Coronary artery (tissue), 2 donors: ENCODE measurements at regions not wholly inside any gene's neighbourhood (a gene's known extent, or its start where the extent isn't known, plus 50 kb on each side); places are given as distances from the start of the nearest gene placed in this dataset.

Experiments
- DNase-seq: peaks from one replicate; pipeline ENCODE4 v3.0.0-alpha.2; 2017; ENCODE audit warnings: low spot score
- H3K27ac ChIP-seq, 2 donors: fragments of 200-600 bp; sonication (generic); one replicate each; pipeline ENCODE4 v1.5.1; 2016 to 2019
- H3K4me3 ChIP-seq: fragments of 200-600 bp; sonication (generic); 2 replicates; pipeline ENCODE4 v1.5.1; 2016; ENCODE audit warnings: mild to moderate bottlenecking, moderate library complexity
- TF ChIP-seq, protein P1 (sequence below): fragments of 200-600 bp; sonication (generic); IDR thresholded peaks from one replicate; pipeline ENCODE4 v1.5.1; 2019; ENCODE audit warnings: antibody characterized with exemption

DNA sequence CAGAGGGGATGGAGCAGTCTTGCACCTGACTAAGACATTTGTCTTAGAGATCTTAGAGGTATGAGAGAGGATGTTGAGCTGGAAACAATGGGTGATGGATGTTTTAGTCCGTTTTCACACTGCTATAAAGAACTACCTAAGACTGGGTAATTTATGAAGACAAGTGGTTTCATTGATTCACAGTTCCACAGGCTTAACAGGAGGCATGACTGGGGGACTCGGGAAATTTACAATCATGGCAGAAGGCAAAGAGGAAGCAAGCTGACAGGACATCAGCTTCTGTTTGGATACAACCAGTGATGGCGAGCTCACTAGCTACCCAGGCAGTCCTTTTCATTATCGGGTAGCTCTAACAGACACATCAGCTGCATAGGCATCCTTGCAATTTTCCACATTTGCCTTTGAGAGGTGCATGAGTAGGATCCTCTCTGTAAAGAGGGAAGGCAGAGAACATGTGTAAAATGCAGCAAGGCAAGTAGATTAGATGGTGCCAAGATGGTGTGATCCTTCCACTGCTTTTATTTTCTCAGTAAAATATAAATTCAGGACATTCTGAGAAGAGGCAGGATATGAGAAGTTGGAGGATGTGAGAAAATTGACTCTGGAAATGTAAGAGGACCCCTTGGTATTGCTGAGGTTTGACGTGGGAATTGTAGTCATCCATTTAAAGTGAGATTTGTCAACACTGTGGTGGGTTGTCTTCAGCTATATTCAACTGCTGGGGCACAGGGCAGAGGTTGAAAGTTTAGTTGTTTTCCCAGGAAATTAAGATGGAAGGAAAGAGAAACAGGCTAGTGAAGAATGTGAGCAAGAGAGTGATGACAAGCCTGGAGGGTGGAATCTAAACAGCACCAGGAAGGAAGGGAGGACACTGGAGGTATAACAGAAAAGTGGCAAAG lies 1140.0 kb upstream of the AUTS2 start:
- H3K27ac ChIP-seq: no peak overlapping the region
- DNase-seq: no peak
- TF ChIP-seq, protein P1, sequence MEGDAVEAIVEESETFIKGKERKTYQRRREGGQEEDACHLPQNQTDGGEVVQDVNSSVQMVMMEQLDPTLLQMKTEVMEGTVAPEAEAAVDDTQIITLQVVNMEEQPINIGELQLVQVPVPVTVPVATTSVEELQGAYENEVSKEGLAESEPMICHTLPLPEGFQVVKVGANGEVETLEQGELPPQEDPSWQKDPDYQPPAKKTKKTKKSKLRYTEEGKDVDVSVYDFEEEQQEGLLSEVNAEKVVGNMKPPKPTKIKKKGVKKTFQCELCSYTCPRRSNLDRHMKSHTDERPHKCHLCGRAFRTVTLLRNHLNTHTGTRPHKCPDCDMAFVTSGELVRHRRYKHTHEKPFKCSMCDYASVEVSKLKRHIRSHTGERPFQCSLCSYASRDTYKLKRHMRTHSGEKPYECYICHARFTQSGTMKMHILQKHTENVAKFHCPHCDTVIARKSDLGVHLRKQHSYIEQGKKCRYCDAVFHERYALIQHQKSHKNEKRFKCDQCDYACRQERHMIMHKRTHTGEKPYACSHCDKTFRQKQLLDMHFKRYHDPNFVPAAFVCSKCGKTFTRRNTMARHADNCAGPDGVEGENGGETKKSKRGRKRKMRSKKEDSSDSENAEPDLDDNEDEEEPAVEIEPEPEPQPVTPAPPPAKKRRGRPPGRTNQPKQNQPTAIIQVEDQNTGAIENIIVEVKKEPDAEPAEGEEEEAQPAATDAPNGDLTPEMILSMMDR: no peak
- no peak overlapping the region for H3K4me3 ChIP-seq

DNA sequence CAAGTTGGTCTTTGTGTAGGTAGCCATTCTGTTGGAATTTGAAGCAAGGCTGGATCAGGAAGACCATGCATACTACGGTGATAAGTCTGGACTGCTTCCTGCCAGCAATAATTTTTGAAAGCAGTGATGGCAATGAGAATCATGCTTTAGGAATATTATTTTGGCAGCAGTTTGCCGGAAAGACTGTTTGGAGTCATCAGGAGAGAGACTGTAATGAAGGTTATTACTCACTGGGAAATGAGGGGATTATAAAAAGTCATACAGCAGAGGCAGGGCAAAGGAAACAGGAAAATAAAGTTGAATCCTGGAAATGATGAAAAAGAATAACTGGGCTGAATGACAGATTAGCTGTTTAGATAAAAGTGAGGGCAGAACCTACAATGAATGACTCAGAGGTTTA lies 1136.8 kb upstream of the AUTS2 start:
- Histone ChIP-seq H3K27ac (no peak overlapping the region), H3K4me3 (no peak overlapping the region)
- no peak for DNase-seq
- TF ChIP-seq, protein P1: no peak

DNA sequence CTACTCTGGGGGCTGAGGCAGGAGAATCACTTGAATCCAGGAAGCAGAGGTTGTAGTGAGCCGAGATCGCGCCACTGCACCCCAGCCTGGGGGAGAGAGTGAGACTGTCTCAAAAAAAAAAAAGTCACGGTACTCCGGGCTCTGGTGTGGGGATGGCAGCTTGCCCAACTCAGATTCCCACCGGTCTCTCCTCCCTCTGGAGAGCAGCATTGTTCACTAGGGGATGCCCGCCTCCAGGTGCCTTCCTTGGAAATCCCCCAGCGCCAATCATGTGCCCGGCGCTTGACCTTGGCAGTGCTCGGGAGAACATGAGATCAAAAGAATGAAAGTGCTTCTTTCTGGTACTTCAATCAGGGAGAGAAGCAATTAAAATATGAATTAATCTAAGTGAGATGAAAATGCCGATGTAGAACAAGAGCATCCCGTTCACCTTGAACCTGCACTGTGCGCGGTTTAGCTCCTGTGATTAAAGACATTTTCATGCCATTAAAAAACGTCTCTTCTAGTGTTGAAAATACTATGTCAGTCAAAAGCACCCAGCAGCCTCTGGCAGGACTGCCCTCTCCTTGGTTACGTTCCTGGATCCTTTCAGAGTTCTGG lies 1127.3 kb upstream of the AUTS2 start:
- no peak overlapping the region for H3K27ac ChIP-seq
- DNase-seq: no peak
- H3K4me3 ChIP-seq: no peak overlapping the region
- TF ChIP-seq, protein P1: no peak

DNA sequence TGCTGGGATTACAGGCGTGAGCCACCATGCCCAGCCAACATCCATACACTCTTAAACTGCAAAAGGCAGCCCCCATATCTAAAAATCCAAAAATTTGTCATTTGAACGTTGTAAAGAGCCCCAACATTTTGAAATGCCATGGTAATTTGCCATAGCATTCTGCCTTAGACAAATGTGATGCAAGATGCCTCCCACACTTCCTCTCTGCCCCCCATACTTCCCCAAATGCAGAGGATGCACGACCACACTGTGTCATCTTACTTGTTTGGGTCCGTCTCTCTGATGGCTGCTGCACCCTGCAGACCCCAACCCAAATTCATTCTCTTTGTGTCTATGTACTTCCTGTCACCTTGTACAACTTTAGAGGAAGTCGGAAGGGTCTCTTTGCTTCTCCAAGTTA lies 1125.6 kb upstream of the AUTS2 start:
- DNase-seq: no peak
- Histone ChIP-seq H3K27ac (no peak overlapping the region), H3K4me3 (no peak overlapping the region)
- TF ChIP-seq, protein P1: no peak

DNA sequence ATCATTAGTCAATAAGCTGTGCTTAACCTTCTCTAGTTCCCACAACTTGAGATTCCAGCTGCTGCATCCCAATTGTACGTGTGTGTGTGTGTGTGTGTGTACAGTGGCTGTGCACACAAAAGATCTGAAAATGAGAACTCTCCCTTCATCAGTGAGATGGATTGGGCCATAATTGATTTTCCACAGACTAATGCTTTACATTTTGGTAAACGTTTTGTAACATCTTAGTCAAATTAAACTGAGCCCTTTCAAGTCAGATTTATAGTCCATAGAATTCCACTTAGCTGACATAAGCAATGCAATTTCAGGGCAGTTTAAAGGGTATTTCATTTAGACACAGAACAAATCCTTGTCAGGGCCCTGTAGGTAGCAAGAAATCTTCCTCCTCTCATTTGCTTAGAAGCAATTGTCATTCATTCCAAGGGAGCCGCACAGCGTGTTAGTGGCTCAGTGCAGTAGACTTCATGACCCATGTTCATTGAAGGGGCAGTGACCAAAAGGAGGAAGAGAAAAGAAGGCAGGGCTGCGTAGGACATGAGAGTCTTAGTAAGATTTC lies 1123.5 kb upstream of the AUTS2 start:
- TF ChIP-seq, protein P1: no peak
- H3K27ac ChIP-seq: no peak overlapping the region
- no peak for DNase-seq
- H3K4me3 ChIP-seq: no peak overlapping the region

DNA sequence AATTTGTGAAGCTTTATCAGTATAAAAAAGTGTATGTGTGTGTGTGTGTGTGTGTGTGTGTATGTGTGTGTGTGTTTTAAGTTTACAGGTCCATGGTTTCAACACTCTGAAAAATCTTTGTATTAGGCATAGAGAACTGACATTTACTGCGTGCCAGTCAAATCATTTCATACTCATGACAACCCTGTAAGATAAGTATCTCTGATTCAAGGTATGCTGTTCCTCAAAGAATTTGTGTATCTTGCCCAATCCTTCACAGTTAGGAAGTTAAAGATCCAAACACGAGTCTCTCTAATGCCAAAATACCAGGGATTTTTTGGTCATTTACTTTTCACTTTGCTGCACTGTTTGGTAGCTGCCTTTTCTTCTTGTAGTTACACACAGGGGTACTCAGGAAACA lies 1121.3 kb upstream of the AUTS2 start:
- H3K4me3 ChIP-seq: no peak overlapping the region
- TF ChIP-seq, protein P1: no peak
- DNase-seq: no peak
- no peak overlapping the region for H3K27ac ChIP-seq
